ENCODE measurements at regions not wholly inside any gene's neighbourhood (a gene's known extent, or its start where the extent isn't known, plus 50 kb on each side); places are given as distances from the start of the nearest gene placed in this dataset.
"Not testable (repeated sequence)": the region's sequence is repeated elsewhere in the genome, so short reads cannot be mapped to it uniquely, and the experiment has no call there.

DNA sequence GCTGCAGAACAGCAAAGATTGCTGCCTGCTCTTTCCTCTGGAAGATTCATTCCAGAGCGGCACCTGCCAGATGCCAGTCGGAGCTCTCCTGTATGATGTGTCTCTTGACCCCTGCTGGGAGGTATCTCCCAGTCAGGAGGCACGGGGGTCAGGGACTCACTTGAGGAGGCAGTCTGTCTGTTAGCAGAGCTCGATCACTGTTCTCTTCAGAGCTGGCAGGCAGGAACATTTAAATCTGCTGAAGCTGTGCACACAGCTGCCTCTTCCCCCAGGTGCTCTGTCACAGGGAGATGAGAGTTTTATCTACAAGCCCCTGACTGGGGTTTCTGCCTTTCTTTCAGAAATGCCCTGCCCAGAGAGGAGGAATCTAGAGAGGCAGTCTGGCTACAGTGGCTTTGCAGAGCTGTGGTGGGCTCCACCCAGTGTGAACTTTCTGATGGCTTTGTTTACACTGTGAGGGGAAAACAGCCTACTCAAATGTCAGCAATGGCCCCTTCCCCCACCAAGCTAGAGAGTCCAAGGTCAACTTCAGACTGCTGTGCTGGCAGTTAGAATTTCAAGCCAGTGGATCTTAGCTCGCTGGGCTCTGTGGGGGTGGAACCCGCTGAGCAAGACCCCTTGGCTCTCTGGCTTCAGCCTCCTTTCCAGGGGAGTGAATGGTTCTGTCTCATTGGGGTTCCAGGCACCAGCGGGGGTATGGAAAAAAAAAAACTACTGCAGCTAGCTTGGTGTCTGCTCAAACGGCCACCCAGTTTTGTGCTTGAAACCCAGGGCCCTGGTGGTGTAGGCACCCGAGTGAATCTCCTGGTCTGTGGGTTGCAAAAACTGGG is 242.7 kb upstream of the FAM78B start:
- CTCF ChIA-PET (ENCODE audit: low intra/inter-chr PET ratio, low total read pairs); H4K20me1 ChIP-seq (ENCODE audit: insufficient read depth, low read length); BruUV-seq (replicated peaks); H3K36me3 ChIP-seq (replicated peaks in 1 of 2; ENCODE audit: control insufficient read depth in 1 of 2, insufficient read depth in 2 of 2, low read length in 2 of 2); POLR2A ChIA-PET; H3K79me2 ChIP-seq (ENCODE audit: insufficient read depth, low read length); H3K9me3 ChIP-seq (ENCODE audit: low read length); H3K27me3 ChIP-seq (ENCODE audit: control insufficient read depth in 1 of 2, insufficient read depth in 2 of 2, low read length in 2 of 2); intact Hi-C loops (cut with micrococcal nuclease; ENCODE audit: unreplicated experiment); in situ Hi-C loops (cut with HindIII; ENCODE audit: extremely low pct_ligation_motif_present, low pct_unique_long_range_greater_than_20kb); H2AFZ ChIP-seq (ENCODE audit: low read length); TF ChIP-seq LCORL (IDR thresholded peaks at IDR 0.05); CREM (CRISPR knock-in tag; IDR thresholded peaks at IDR 0.05): not testable (repeated sequence)
- ATAC-seq (peak; percentile 98), DNase-seq (ENCODE audit: low spot score) (peak; percentile 77), FAIRE-seq (peak; percentile 68)
- H3K9ac ChIP-seq (ENCODE audit: insufficient read depth, low read depth, low read length), result peak overlapping the region; percentile 46
- peak overlapping the region; percentile 74 for H3K4me2 ChIP-seq (ENCODE audit: low read depth, low read length)
- WGBS (ENCODE audit: low lambda C conversion rate), result 0% methylated on average over 6 of the region's 9 CpGs
- H3K4me3 ChIP-seq (replicated peaks in 1 of 3; ENCODE audit: insufficient read depth in 1 of 3, low read depth in 2 of 3, low read length in 3 of 3), result peak overlapping the region; percentile 19 to 48 (median 24); a peak in 4 of 6 replicates
- H3K4me1 ChIP-seq (ENCODE audit: insufficient read depth, low read length), result peaks cover 22% of the 10 kb centered on the region
- H3K27ac ChIP-seq (ENCODE audit: extremely low read length, insufficient read depth, low read length), result peak overlapping the region; percentile 35
- peak; percentile 48; the same call in 1 of the 2 replicates for TF ChIP-seq LCORL (CRISPR knock-in tag; IDR thresholded peaks at IDR 0.05)
- TF ChIP-seq SETDB1 (CRISPR knock-in tag; IDR thresholded peaks at IDR 0.05; ENCODE audit: borderline replicate concordance), result 0 out of 2 replicates have a peak, but pooled peaks have one; percentile 57
- TF ChIP-seq CREM (IDR thresholded peaks at IDR 0.05), result 0 out of 2 replicates have a peak, but pooled peaks have one; percentile 27
- TF ChIP-seq ZNF614 (CRISPR knock-in tag; IDR thresholded peaks at IDR 0.05; ENCODE audit: borderline replicate concordance), result peak; percentile 31; the same call in 1 of the 2 replicates
- TF ChIP-seq ZNF709 (CRISPR knock-in tag; IDR thresholded peaks at IDR 0.05), result 0 out of 2 replicates have a peak, but pooled peaks have one; percentile 69
- peak; percentile 66; the same call in 1 of the 2 replicates for TF ChIP-seq ZNF331 (CRISPR knock-in tag; IDR thresholded peaks at IDR 0.05)
- TF ChIP-seq ZNF280D (CRISPR knock-in tag; IDR thresholded peaks at IDR 0.05), result peak; percentile 57; the same call in 1 of the 2 replicates
- peak; percentile 58 for TF ChIP-seq PITX1 (CRISPR knock-in tag; IDR thresholded peaks at IDR 0.05)
- TF ChIP-seq, protein P1, sequence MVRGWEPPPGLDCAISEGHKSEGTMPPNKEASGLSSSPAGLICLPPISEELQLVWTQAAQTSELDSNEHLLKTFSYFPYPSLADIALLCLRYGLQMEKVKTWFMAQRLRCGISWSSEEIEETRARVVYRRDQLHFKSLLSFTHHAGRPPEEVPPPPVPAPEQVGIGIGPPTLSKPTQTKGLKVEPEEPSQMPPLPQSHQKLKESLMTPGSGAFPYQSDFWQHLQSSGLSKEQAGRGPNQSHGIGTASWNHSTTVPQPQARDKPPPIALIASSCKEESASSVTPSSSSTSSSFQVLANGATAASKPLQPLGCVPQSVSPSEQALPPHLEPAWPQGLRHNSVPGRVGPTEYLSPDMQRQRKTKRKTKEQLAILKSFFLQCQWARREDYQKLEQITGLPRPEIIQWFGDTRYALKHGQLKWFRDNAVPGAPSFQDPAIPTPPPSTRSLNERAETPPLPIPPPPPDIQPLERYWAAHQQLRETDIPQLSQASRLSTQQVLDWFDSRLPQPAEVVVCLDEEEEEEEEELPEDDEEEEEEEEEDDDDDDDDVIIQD (CRISPR knock-in tag; IDR thresholded peaks at IDR 0.05; ENCODE audit: low read depth), result 0 out of 2 replicates have a peak, but pooled peaks have one; percentile 22
- TF ChIP-seq PHF21A (CRISPR knock-in tag; IDR thresholded peaks at IDR 0.05), result peak; percentile 46; the same call in 1 of the 2 replicates
- TF ChIP-seq NAIF1 (CRISPR knock-in tag; IDR thresholded peaks at IDR 0.05; ENCODE audit: borderline replicate concordance), result peak; percentile 25; the same call in 1 of the 2 replicates
- TF ChIP-seq RERE (CRISPR knock-in tag; IDR thresholded peaks at IDR 0.05; ENCODE audit: low read depth), result 0 out of 2 replicates have a peak, but pooled peaks have one; percentile 19

All from HepG2 (cell line).